C4-2B (cell line): ENCODE measurements at regions not wholly inside any gene's neighbourhood (a gene's known extent, or its start where the extent isn't known, plus 50 kb on each side); places are given as distances from the start of the nearest gene placed in this dataset.

Source experiments
- ZFX ChIP-seq: fragments of 450-650 bp; IDR thresholded peaks from 2 replicates; pipeline ENCODE4 v1.6.1; 2017
- TF ChIP-seq, protein P1 (sequence below): fragments of 450-650 bp; conservative IDR thresholded peaks from 2 replicates; pipeline ENCODE4 v1.5.1; 2017; ENCODE audit warnings: mild to moderate bottlenecking

DNA sequence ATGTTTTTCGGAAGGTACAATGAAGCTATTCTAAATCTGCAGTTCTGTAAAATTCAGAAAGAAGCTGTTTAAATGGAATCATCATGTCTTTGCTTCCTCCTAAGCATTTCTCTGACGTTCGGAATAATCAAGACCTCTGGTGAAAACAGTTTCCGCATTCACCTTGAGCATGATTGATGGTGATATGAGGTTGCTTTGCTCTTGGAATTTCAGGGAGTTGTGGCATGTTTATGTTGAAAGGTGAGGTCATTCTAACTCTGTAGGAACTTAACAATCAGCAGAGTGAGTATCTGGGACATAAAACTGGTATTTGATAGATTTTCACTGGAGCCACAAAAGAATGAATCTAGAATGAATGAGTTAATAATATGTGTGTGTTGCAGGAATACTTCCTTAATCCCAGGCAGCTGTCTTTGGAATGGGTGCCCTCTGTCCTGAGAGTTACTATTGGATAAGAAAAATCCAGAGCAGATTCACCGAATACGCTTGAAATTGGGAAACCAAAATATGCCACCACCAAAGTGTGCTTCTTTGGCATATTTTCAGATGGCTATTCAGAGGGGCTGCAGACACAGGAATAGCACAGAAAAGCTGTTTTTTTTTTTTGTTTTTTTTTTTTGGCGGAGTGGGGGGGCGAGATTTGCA, 599.1 kb downstream of the CCER1 start:
- TF ChIP-seq, protein P1, sequence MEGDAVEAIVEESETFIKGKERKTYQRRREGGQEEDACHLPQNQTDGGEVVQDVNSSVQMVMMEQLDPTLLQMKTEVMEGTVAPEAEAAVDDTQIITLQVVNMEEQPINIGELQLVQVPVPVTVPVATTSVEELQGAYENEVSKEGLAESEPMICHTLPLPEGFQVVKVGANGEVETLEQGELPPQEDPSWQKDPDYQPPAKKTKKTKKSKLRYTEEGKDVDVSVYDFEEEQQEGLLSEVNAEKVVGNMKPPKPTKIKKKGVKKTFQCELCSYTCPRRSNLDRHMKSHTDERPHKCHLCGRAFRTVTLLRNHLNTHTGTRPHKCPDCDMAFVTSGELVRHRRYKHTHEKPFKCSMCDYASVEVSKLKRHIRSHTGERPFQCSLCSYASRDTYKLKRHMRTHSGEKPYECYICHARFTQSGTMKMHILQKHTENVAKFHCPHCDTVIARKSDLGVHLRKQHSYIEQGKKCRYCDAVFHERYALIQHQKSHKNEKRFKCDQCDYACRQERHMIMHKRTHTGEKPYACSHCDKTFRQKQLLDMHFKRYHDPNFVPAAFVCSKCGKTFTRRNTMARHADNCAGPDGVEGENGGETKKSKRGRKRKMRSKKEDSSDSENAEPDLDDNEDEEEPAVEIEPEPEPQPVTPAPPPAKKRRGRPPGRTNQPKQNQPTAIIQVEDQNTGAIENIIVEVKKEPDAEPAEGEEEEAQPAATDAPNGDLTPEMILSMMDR = no peak
- no peak for TF ChIP-seq ZFX
